SK-N-SH (cell line): ENCODE measurements at regions not wholly inside any gene's neighbourhood (a gene's known extent, or its start where the extent isn't known, plus 50 kb on each side); places are given as distances from the start of the nearest gene placed in this dataset.

Source experiments
- CTCF ChIA-PET: fragments of 300-600, 350-600 bp; formaldehyde crosslinking; extraction: SDS; loops from one replicate; lab custom pipeline; 2021; lab: Yijun Ruan, JAX
- POLR2A ChIA-PET: fragments of 350-600 bp; sonication (Branson Sonifier 250); formaldehyde crosslinking; extraction: SDS; loops from one replicate; lab custom pipeline; 2020; ENCODE audit warnings: antibody characterized with exemption, inconsistent platforms; lab: Yijun Ruan, JAX
- DNase-seq: peaks from one replicate; pipeline ENCODE4 v3.0.0; 2012
- H2AFZ ChIP-seq: fragments of 200-600 bp; sonication (generic); 2 replicates; pipeline ENCODE4 v1.8.1; 2016; ENCODE audit warnings: antibody characterized with exemption, mild to moderate bottlenecking, low read depth
- H3F3A ChIP-seq: fragments of 200-600 bp; sonication (generic); replicated peaks from 2 replicates; pipeline ENCODE3; 2016; ENCODE audit warnings: antibody characterized with exemption, mild to moderate bottlenecking; ENCODE audit not compliant: insufficient read depth
- H3K27ac ChIP-seq, 2 experiments: fragments of 200-500 bp in 1 of 2; fragments of 200-600 bp in 1 of 2; sonication (Bioruptor generic) in 1 of 2; sonication (generic), shearing (Covaris generic) in 1 of 2; 2 replicates each; pipeline versions ENCODE4 v1.5.1 to v1.6.1; 2014 to 2016; ENCODE audit warnings: low read depth in 2 of 2, inconsistent platforms in 1 of 2, low read length in 1 of 2, mild to moderate bottlenecking in 1 of 2, mixed read lengths in 1 of 2
- H3K27me3 ChIP-seq: fragments of 200-600 bp; sonication (generic), shearing (Covaris generic); 2 replicates; pipeline ENCODE4 v1.6.1; 2016; ENCODE audit warnings: mixed run types; ENCODE audit not compliant: insufficient read depth
- H3K36me3 ChIP-seq, 2 experiments: fragments of 200-500 bp in 1 of 2; fragments of 200-600 bp in 1 of 2; sonication (Bioruptor generic) in 1 of 2; sonication (generic) in 1 of 2; replicated peaks in 1 of 2; 2 replicates each; pipeline versions ENCODE3 to v1.5.1; 2014 to 2016; ENCODE audit warnings: low read length in 1 of 2, mild to moderate bottlenecking in 1 of 2; ENCODE audit not compliant: insufficient read depth in 2 of 2, control insufficient read depth in 1 of 2
- H3K4me1 ChIP-seq, 2 experiments: fragments of 200-500 bp in 1 of 2; fragments of 200-600 bp in 1 of 2; sonication (Bioruptor generic) in 1 of 2; sonication (generic), shearing (Covaris generic) in 1 of 2; 2 replicates each; pipeline versions ENCODE4 v1.5.1 to v1.6.1; 2014 to 2016; ENCODE audit warnings: low read depth in 1 of 2, low read length in 1 of 2, mixed run types in 1 of 2; ENCODE audit not compliant: insufficient read depth in 2 of 2, control insufficient read depth in 1 of 2
- H3K4me2 ChIP-seq: fragments of 200-600 bp; sonication (generic), shearing (Covaris generic); 2 replicates; pipeline ENCODE4 v1.6.1; 2017; ENCODE audit warnings: mixed run types
- H3K4me3 ChIP-seq, 2 experiments: fragments of 200-500 bp in 1 of 2; fragments of 200-600 bp in 1 of 2; sonication (Bioruptor generic) in 1 of 2; sonication (generic), shearing (Covaris generic) in 1 of 2; 2 replicates each; pipeline versions ENCODE4 v1.5.1 to v1.8.1; 2014 to 2016; ENCODE audit warnings: low read depth in 2 of 2, inconsistent platforms in 1 of 2, low read length in 1 of 2, mild to moderate bottlenecking in 1 of 2, mixed read lengths in 1 of 2, moderate library complexity in 1 of 2
- H3K79me2 ChIP-seq: fragments of 200-600 bp; sonication (generic); 2 replicates; pipeline ENCODE4 v1.8.1; 2017; ENCODE audit warnings: mild to moderate bottlenecking; ENCODE audit not compliant: insufficient read depth
- H3K9ac ChIP-seq: fragments of 200-600 bp; sonication (generic); 2 replicates; pipeline ENCODE4 v1.6.1; 2017; ENCODE audit warnings: mixed run types
- H3K9me2 ChIP-seq: fragments of 200-600 bp; sonication (generic); 2 replicates; pipeline ENCODE4 v1.6.1; 2017; ENCODE audit warnings: mixed run types
- H3K9me3 ChIP-seq: fragments of 200-600 bp; sonication (generic); 2 replicates; pipeline ENCODE4 v1.6.1; 2017; ENCODE audit warnings: mixed run types, mild to moderate bottlenecking, moderate library complexity
- H4K20me1 ChIP-seq: fragments of 200-600 bp; sonication (generic); 2 replicates; pipeline ENCODE4 v1.6.1; 2017; ENCODE audit warnings: mild to moderate bottlenecking, mixed run types; ENCODE audit not compliant: insufficient read depth
- CHD2 ChIP-seq: fragments of 150-350 bp; IDR thresholded peaks from 2 replicates; pipeline ENCODE4 v1.6.1; 2018; ENCODE audit warnings: low read length; ENCODE audit not compliant: partially characterized antibody
- ELF1 ChIP-seq: IDR thresholded peaks from 2 replicates; pipeline ENCODE4 v1.4.0; 2012
- GABPA ChIP-seq: IDR thresholded peaks from 2 replicates; pipeline ENCODE4 v1.4.0; 2012; ENCODE audit warnings: low read depth, mild to moderate bottlenecking
- GATA2 ChIP-seq: sonication (generic); formaldehyde crosslinking; IDR thresholded peaks from 2 replicates; pipeline ENCODE4 v1.5.0; 2020; ENCODE audit warnings: mild to moderate bottlenecking, missing genetic modification reagents
- JUND ChIP-seq: IDR thresholded peaks from 2 replicates; pipeline ENCODE4 v1.4.0; 2012
- NFIC ChIP-seq: IDR thresholded peaks from 2 replicates; pipeline ENCODE4 v1.4.0; 2012; ENCODE audit warnings: borderline replicate concordance
- NRF1 ChIP-seq: IDR thresholded peaks from 2 replicates; pipeline ENCODE4 v1.6.1; 2012; ENCODE audit warnings: low read depth, mild to moderate bottlenecking, low read length
- PBX3 ChIP-seq: IDR thresholded peaks from 2 replicates; pipeline ENCODE4; 2012
- POLR2AphosphoS5 ChIP-seq: IDR thresholded peaks from 2 replicates; pipeline ENCODE4 v1.6.1; 2012; ENCODE audit warnings: low read depth, low read length
- RCOR1 ChIP-seq: fragments of 150-350 bp; IDR thresholded peaks from 2 replicates; pipeline ENCODE4 v1.6.1; 2017; ENCODE audit warnings: antibody characterized with exemption, low read length
- REST ChIP-seq: IDR thresholded peaks from 2 replicates; pipeline ENCODE4 v1.6.1; 2012; ENCODE audit warnings: mild to moderate bottlenecking, low read depth, low read length, moderate library complexity
- RFX5 ChIP-seq: IDR thresholded peaks from 2 replicates; pipeline ENCODE4 v1.6.1; 2012; ENCODE audit warnings: mild to moderate bottlenecking, improper control_type of control experiment, low read length
- RXRA ChIP-seq: IDR thresholded peaks from 2 replicates; pipeline ENCODE4 v1.4.0; 2012; ENCODE audit warnings: low read depth, mild to moderate bottlenecking, borderline replicate concordance
- SMC3 ChIP-seq: IDR thresholded peaks from 2 replicates; pipeline ENCODE4 v1.6.1; 2012; ENCODE audit warnings: low read depth, low read length, improper control_type of control experiment
- TAF1 ChIP-seq: IDR thresholded peaks from 2 replicates; pipeline ENCODE4 v1.6.1; 2012; ENCODE audit warnings: low read depth, mild to moderate bottlenecking, low read length, moderate library complexity, borderline replicate concordance
- TCF12 ChIP-seq: IDR thresholded peaks from 2 replicates; pipeline ENCODE4 v1.4.0; 2012
- TEAD4 ChIP-seq: IDR thresholded peaks from 2 replicates; pipeline ENCODE4 v1.4.0; 2012; ENCODE audit warnings: mild to moderate bottlenecking, borderline replicate concordance; ENCODE audit not compliant: insufficient read depth
- ZBTB33 ChIP-seq: IDR thresholded peaks from 2 replicates; pipeline ENCODE4 v1.4.0; 2012; ENCODE audit warnings: low read depth, borderline replicate concordance
- WGBS: methylation state at CpG from one replicate; pipeline ENCODE4 v1.1.6; 2017; ENCODE audit warnings: low lambda C conversion rate; 5-methylcytosine and 5-hydroxymethylcytosine counted together

DNA sequence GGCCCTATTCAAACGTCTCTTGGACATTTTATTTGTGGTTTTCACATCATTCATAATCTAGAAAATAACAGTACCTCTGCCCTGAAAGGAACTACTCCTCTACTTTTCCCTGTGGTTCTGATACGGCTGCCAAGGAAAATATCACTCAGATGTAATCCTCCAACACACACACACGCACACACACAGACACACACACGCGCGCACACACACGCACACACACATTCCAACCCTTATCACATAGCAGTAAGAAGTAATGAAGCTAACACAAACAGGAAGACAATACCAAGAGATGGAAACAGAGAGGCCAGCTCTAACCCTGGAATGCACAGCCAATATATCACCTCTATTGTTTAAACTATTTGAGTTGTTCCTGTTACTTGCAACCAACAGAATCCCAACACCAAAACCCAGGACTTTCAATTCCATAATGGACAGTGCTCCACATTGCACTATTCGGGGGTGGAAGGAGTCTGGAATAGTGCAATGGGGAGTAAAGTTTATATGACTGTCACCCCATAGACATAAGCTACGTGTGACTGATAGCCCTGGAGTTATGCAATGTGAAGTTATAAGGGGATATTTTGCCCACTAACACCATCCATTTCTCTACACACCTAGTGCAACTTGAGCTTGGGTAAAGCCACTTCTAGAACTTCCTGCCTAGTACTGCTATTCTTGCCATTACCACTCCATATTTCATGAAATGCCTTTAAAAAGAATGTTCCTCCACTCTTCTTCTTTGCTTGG, 71.3 kb upstream of the FNDC3B start:
- Histone ChIP-seq H3K4me3 (no peak overlapping the region), H4K20me1 (no peaks in the 10 kb centered on the region), H3K27ac (peak overlapping the region in 1 of 2 experiments; percentile 52; a peak in 1 of 4 replicates), H3K27me3 (no peaks in the 10 kb centered on the region), H2AFZ (no peak overlapping the region), H3K9ac (no peak overlapping the region), H3K36me3 (no peaks in the 10 kb centered on the region), H3K79me2 (no peaks in the 10 kb centered on the region), H3K9me3 (no peaks in the 10 kb centered on the region), H3K9me2 (no peaks in the 10 kb centered on the region), H3K4me1 (peaks cover 0 to 7% of the 10 kb centered on the region in 2 experiments; a peak in 1 of 4 replicates), H3K4me2 (no peak overlapping the region), H3F3A (no peaks in the 10 kb centered on the region)
- POLR2A ChIA-PET = no interaction called here
- 88% methylated on average over 9 of the region's 9 CpGs for WGBS
- CTCF ChIA-PET = no interaction called here
- TF ChIP-seq RCOR1 (no peak), TEAD4 (no peak), TAF1 (no peak), GABPA (no peak), TCF12 (no peak), POLR2AphosphoS5 (no peak), NRF1 (no peak), ELF1 (no peak)
- DNase-seq = no peak

GRCh38 chr3:171970301-171970788, 69.0 kb upstream of the FNDC3B start:
- H3K9me2 ChIP-seq = no peaks in the 10 kb centered on the region
- H3K4me1 ChIP-seq = peaks cover 0 to 7% of the 10 kb centered on the region in 2 experiments; a peak in 1 of 4 replicates
- no peaks in the 10 kb centered on the region for H4K20me1 ChIP-seq
- H3K27ac ChIP-seq = no peak overlapping the region
- no peaks in the 10 kb centered on the region for H3F3A ChIP-seq
- ChIA-PET POLR2A (no interaction called here), CTCF (no interaction called here)
- no peaks in the 10 kb centered on the region for H3K79me2 ChIP-seq
- no peak for DNase-seq
- H3K9me3 ChIP-seq = no peaks in the 10 kb centered on the region
- H3K9ac ChIP-seq = no peak overlapping the region
- no peak overlapping the region for H2AFZ ChIP-seq
- no peak overlapping the region for H3K4me3 ChIP-seq
- H3K27me3 ChIP-seq = no peaks in the 10 kb centered on the region
- 91% methylated on average over 1 of the region's 1 CpG for WGBS
- TF ChIP-seq CHD2 (no peak), GATA2 (CRISPR knock-in tag) (no peak), RCOR1 (no peak), POLR2AphosphoS5 (no peak), RXRA (no peak), PBX3 (no peak), REST (no peak), ZBTB33 (no peak), RFX5 (no peak), NFIC (no peak), SMC3 (no peak), JUND (no peak), TEAD4 (no peak)
- no peak overlapping the region for H3K4me2 ChIP-seq
- no peaks in the 10 kb centered on the region for H3K36me3 ChIP-seq
